Myocyte (in vitro differentiated cells): ENCODE measurements at regions not wholly inside any gene's neighbourhood (a gene's known extent, or its start where the extent isn't known, plus 50 kb on each side); places are given as distances from the start of the nearest gene placed in this dataset.
"Not testable (repeated sequence)": the region's sequence is repeated elsewhere in the genome, so short reads cannot be mapped to it uniquely, and the experiment has no call there.

Experiments
- DNase-seq: peaks from one replicate; pipeline ENCODE4 v3.0.0-alpha.2; 2012; ENCODE audit warnings: low read depth

- no peak for DNase-seq
These were observed 98.4 kb upstream of the TBX5 start for GRCh38 chr12:114504311-114504710.

- DNase-seq = no peak
These were observed 95.5 kb upstream of the TBX5 start for GRCh38 chr12:114501474-114501807.

GRCh38 chr12:114500775-114501473, 95.0 kb upstream of the TBX5 start:
- no peak for DNase-seq

- no peak for DNase-seq
These were observed 94.2 kb upstream of the TBX5 start for GRCh38 chr12:114500131-114500530.

GRCh38 chr12:114499338-114499737, 93.4 kb upstream of the TBX5 start:
- no peak for DNase-seq

GRCh38 chr12:114491916-114492315, 86.0 kb upstream of the TBX5 start:
- DNase-seq = no peak

- not testable (repeated sequence) for DNase-seq
These were observed 79.0 kb upstream of the TBX5 start for GRCh38 chr12:114484822-114485459.

- DNase-seq = no peak
These were observed 78.1 kb upstream of the TBX5 start for GRCh38 chr12:114483996-114484395.

- peak; percentile 6 for DNase-seq
These were observed 75.2 kb upstream of the TBX5 start for GRCh38 chr12:114481200-114481535.

GRCh38 chr12:114480337-114481199, 74.6 kb upstream of the TBX5 start:
- DNase-seq = no peak

- DNase-seq = no peak
These were observed 73.9 kb upstream of the TBX5 start for GRCh38 chr12:114479831-114480230.

GRCh38 chr12:114478865-114479264, 72.9 kb upstream of the TBX5 start:
- DNase-seq = no peak

GRCh38 chr12:114477989-114478395, 72.0 kb upstream of the TBX5 start:
- DNase-seq = no peak

GRCh38 chr12:114476159-114476558, 70.2 kb upstream of the TBX5 start:
- DNase-seq = no peak

GRCh38 chr12:114473717-114474116, 67.8 kb upstream of the TBX5 start:
- DNase-seq = no peak

- no peak for DNase-seq
These were observed 67.1 kb upstream of the TBX5 start for GRCh38 chr12:114473018-114473417.

- DNase-seq = no peak
These were observed 51.7 kb upstream of the TBX5 start for GRCh38 chr12:114457620-114458019.
